ENCODE measurements at regions not wholly inside any gene's neighbourhood (a gene's known extent, or its start where the extent isn't known, plus 50 kb on each side); places are given as distances from the start of the nearest gene placed in this dataset.

GRCh38 chr5:129821477-129822131 is 73.7 kb downstream of the MINAR2 start:
- DNase-seq (ENCODE audit: low spot score): no peak

GRCh38 chr5:129830288-129830687 is 74.0 kb upstream of the CHSY3 start:
- no peak for DNase-seq (ENCODE audit: low spot score)

GRCh38 chr5:129836321-129836720 is 67.9 kb upstream of the CHSY3 start:
- DNase-seq (ENCODE audit: low spot score): no peak

GRCh38 chr5:129844764-129845163 is 59.5 kb upstream of the CHSY3 start:
- DNase-seq (ENCODE audit: low spot score): no peak

- DNase-seq (ENCODE audit: low spot score): peak; percentile 70
Observed at GRCh38 chr5:129852747-129853352, 51.4 kb upstream of the CHSY3 start.

GRCh38 chr5:129853588-129853987 is 50.7 kb upstream of the CHSY3 start:
- no peak for DNase-seq (ENCODE audit: low spot score)
